HL-60/S4 treated with retinoic acid at 250 ng/mL for 4 days and 3 days (cell line): ENCODE measurements at regions not wholly inside any gene's neighbourhood (a gene's known extent, or its start where the extent isn't known, plus 50 kb on each side); places are given as distances from the start of the nearest gene placed in this dataset.
"Not testable (repeated sequence)": the region's sequence is repeated elsewhere in the genome, so short reads cannot be mapped to it uniquely, and the experiment has no call there.

ENCODE experiments used
- in situ Hi-C: fragments of 300-500 bp; cut with MboI; formaldehyde crosslinking; loops from 2 replicates; pipeline ENCODE4 v1.7.0; 2022; ENCODE audit warnings: low sequenced_read_pairs

DNA sequence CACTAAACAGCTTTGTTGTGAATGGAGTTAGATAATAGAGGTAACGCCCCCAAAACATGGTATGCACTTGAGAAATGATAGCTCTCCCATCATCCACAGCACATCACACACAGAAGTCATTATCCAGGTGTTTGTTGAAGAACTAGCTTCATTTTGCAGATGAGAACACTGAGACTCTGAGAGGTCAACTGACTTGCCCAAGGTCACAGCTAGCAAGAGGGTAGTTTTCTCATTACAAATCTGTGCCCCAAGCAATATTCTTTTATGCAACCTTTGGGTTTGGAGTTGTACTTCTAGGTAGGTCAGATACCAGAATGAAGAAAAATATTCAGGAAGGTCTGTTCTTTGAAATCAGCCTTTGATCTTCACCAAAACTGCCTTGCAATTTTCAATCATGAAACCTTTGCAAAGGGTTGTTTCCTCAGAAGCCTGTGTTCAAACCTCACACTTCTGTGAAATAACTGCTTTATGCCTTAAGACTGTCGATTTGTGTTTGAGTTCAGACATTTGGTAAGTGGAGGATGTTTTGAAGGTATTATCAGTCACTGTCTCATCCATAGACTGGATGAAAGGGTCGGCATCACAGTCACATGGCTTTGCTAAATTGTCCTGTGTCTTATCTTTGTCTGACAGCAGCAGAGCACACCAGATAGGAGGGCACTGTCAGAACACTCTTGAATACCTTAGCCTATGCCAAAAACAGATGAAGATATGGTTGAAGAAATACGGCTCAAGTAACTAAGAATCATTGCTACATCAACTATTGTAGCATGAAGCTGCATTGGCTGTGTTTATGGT, 233.2 kb upstream of the BTG1 start:
- in situ Hi-C loops, result no loop called here

DNA sequence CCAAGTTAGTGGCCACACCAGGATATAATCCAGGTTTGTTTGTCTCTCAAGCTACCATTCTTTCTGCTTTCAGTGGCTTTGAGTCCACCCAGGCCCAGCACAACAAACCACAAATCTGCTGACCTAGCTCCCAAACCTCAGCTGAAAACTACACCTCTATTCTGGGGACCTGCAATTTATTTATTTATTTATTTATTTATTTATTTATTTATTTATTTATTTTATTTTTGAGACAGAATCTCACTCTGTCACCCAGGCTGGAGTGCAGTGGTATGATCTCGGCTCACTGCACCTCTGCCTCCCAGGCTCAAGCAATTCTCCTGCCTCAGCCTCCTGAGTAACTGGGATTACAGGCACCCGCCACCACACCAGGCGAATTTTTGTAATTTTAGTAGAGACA, 229.9 kb upstream of the BTG1 start:
- in situ Hi-C loops, result not testable (repeated sequence)

DNA sequence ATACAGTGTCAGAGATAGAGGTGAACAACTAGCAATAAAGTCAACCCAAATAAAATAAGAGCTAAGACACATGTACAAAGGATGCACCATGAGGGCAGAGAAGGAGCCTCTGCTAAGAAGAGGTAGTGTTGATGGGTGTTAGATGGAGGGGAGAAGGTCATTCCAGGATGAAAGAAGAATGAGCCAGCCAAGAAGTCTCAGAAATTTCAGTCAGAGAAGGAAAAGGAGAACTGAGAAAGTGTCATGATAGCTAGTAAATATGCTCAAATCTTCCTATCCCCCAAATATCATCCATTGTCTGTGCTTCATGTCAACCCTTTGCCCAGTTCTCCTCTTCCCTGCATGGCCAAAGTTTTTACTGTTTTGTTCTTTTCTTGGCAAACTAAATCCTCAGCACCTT, 225.2 kb upstream of the BTG1 start:
- in situ Hi-C loops, result no loop called here

DNA sequence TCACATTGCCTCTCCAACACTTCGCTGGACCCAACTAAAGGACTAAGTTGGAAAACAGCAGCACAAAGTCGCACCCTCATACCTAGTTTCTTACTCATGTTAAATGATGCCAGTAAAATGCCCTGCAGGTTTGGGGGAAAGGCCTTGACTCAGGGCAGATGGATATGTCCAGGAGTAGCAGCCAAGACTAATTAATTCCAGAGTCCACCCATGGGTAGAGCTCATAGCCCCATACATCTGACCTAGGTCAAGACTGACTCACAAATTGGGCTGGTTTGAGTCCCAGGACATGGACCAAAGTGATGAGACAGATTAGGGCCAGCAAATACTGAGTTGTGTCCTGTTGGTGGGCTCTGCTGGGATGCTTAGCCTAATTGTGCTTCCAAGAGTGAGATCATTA, 224.0 kb upstream of the BTG1 start:
- in situ Hi-C loops, result no loop called here

DNA sequence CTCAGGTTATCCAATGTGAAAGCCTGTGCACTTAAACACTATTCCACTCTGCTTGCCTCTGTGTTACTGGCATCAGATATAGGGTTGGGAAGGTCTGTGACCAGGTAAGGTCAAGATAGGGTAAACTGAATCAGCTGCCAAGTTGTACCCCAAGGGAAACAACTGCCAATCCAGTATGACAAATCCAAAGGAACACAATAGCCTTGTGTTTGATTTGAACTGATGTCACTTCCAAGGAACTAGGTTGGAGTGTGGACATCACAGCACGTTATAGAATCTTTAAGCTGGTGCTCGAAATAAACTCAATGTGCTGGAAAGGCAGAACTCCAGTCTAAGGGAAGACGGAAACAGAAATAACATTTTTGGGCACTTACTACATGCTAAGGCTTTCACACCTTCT, 223.4 kb upstream of the BTG1 start:
- in situ Hi-C loops, result no loop called here

DNA sequence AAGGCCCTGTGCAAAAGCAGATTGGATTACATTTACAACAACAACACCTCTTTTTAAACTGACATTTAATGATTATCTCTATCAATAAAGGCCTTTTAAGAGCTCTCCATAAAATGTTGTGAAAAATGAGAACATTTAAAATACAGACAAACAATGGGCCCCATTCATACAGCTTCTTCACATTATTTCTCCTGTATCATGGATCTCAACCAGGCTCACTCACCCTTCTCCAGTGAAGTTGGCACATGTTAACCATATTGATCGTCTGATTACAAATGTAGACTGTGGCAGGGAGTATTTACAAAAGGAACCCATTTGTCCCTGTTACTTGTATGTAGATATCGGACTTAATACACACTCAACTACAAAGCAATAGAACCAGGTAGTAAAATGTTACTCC, 220.2 kb upstream of the BTG1 start:
- in situ Hi-C loops, result no loop called here

DNA sequence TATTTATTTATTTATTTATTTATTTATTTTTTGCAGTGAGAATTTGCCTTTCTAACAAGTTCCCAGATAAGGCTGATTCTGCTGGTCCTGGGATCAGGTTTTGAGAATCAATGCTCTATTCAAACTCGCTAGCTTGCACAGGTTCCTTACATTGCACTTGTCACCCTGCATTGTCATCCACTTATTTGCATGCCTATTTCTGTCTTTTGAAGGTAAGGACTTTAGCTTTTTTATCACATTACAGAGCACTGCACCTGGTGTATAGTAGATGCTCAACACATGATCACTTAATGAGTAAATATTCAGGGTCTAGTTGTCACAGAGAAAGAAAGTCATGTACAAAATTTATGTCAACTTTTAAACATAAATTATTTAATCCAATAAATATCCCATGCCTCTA, 219.7 kb upstream of the BTG1 start:
- in situ Hi-C loops, result no loop called here

DNA sequence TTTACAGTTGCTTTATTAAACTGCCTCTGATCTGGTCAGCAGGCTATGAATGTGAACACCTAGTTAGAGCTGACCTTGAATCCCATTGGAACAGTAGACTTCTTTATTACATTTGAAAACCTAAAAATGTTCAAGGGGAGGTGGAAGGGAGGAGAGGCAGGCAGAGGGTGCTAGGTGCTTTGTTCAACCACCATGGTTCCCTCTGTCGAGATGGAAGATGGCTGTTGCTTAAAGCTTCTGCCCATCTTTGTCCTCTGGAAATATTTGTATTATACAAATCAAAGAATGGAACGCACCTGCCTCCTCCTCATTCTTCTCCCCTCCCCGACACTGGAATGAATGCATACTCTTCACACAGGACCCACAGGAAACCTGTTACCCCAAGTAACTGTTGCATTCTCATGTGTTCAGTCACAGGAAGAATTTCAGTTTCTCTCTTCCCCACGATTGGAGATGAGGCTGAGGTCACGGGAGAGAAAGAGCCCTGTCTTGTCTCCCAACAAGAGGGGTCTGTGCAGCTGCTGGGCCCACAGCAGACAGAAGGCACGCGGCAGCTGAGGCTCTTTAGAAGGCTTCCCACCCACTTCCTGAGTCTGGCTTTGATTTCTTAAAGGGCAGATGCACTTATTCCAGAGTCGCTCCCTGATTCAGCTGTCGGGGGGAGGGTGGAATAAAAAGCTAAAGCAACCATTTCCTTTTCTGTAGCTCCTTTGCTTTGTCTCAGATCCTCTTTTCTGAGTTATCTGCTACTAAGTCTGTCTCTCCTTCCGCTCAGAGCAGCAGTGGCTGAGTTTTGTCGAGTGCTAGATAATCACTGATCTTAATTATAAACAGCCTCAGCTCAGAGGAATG, 217.9 kb upstream of the BTG1 start:
- in situ Hi-C loops, result no loop called here

DNA sequence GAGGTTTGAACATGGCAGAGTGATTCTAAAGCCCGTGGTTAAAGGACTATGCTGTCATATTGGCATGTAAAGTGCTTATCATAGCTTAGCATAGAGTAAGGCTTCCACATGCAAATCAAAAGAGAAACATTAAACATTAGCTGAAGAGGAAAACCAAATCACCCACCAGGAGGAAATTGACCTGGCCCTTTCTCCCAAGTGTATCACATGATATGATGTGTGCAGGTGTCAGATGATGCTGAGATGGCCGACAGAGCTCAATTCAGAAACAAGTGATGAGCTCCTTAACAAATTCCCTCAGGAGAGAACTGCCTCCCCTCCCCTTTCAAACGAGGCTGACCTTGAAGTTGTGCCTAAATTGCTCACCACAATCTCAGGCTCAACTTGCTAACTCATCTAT, 217.1 kb upstream of the BTG1 start:
- in situ Hi-C loops, result no loop called here

DNA sequence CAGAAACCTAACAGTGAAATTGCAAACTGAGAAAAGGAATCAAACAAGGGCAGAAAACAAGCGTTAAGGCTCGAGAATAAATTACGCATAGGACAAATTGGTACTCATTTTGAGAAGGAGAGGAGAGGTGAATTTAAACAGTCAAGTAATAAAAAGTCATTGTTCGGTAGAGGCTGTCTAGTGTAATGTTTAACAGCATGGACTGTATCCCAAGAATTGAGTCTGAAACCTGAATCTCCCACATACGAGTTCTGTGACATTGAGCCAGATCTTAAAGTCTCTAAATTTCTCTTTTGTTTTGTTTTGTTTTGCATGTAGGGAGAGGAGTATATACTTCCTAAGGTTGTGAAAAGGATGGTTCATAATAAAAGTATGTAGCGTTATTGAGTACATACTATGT, 216.5 kb upstream of the BTG1 start:
- in situ Hi-C loops, result no loop called here

DNA sequence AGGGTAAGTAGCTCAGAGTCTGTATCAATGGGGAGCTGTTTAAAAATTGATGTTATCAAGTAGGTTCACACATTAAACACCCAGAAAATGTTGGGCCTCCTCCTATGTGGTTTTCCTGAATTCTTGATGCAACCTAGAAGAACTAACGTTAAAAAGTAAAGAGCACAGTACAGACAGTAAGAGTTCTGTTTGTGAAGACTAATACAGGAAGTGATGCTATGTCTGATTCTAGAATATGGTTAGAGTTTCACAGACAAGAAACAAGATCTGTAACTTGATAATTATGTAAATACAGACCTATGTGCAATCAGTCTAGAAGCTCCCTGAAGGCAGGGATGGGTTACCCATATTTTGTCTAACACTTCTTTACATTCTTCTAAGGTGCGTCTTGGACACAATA, 214.9 kb upstream of the BTG1 start:
- in situ Hi-C loops, result no loop called here

DNA sequence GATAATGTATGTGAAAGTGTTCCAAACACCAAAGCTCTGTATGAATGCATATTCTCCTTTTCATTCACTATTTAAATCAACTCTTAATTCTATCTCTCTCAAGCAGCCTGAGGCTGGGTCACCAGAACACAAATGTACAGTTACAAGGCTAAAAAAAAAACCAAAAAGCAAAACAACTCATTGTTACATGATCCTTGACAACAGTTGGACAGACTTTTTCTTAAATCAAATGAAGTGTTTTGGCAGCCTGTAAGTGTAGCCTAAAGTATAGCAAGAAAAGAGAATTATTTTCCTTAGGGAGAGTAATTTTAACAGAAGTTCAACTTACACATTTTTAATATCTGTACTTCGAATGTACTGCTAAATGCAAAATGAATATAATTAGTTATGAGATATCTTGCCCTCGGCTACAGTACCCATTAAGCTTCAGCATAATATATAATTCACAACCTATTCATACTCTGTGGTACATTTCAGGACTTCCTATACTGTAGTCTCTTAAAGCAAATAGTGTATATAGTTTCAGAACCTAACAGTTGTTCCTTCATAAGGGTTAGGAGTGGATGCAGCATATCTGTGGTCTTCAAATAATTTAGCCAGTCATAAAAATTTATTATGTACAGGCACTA, 214.0 kb upstream of the BTG1 start:
- in situ Hi-C loops, result no loop called here

DNA sequence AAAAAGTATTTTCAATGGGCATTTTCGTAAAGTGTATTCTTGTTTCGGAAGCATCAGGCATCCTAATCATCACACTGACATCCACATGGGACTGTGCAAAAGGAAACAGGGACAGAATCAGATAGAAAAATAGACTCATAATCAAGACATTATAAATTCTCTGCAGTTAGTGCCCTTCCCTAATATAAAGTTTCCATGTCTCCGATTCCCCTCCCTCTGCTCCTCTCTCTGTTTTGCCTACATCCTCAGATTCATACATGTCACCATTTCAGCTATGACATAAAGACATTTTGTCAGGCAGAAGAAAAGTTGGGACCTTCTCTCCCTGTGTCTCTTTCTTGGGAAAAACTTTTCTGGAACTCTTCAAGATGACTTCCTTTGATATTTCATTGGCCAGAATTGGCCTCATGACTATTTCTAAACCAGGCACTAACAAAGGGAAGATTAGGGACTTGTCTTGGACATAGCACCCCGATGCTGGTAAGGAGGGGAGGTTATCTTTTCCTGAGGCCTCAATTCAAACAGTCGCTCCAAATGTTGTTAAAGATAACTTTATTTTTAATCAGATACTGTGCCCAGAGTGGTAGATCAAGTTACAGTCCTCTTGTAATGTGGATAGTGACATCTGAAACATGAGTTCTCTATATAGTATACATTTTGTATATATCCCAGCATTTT, 212.1 kb upstream of the BTG1 start:
- in situ Hi-C loops, result no loop called here

DNA sequence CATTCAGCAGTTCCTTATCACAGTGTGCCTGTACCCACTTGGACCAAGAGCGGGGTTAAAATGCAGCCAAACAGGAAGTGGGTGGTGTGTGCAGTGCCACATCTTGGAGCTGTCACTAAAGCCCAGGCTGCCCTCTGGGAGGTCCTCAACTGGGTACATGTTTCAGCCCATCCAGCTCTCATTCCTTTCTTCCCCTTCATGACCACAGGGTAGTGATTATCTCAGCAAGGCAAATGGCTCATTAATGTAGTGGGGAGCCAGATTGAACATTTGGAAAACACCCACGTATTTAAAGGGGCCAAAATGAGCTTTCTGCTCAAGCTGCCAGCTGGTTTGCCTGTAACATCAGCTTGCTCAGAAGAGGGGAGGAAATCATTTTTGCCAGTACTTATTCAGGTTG, 210.8 kb upstream of the BTG1 start:
- in situ Hi-C loops, result no loop called here

DNA sequence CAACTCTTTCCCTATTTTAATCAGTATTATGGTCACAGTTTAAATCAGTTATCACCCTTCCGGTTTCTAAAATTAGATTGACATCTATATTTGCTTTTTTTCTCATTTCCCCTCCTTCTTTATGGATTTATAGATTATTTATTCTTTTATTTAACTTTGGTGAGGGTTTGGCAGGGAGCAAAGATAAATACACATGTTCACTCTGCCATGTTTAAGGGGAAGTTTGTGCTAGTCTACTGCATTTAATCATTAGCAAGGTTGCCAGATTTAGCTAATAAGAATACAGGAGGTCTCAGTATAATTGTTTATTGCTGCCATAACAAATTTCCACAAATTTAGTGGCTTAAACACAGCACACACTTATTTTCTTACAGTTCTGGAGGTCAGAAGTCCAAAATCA, 204.0 kb upstream of the BTG1 start:
- in situ Hi-C loops, result no loop called here

DNA sequence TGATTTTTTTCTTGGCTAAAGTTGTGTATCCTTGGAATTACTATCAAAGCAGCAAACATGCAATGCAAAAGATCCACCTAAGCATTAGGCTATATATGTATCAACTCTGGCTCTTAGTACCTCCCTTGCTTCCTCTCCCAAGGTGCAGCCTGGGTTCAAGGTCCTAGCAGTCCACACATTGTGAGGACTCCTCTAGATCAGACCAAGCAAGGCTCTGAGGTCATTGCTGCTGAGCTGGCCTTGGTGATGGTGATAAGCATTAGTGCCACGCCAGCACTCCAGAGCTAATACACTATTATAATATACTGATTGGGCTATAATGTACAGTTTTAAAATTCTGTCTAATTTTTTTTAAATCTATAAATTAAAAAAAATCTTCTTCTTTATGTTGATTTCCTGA, 196.9 kb upstream of the BTG1 start:
- in situ Hi-C loops, result no loop called here

DNA sequence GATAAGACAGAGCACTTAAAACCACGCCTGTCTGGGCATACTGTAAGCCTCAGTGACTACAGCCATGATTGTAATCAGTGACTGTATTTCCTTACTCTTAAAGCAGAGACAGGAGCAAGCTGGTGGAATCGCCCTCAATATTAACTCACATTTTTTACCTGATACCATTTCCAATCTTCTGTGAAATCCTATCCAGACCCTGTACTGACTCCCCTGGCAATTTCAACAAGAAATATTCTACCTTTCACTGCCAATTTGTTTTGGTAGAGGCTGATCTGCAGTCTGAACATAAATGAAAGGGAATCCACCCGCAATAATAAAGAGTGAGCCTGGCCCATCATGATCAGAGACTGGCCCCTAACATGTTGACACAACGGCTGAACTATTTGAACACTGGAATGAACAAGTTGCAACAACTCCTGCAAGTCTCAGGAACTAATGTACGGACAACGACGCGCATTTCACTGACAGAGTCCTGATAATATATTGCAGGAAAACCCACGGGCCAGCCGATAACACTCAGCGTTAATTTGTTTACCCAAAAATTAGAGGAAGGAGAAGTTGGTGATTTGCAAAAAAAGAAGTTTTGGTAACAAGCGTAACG, 195.5 kb upstream of the BTG1 start:
- in situ Hi-C loops, result no loop called here

DNA sequence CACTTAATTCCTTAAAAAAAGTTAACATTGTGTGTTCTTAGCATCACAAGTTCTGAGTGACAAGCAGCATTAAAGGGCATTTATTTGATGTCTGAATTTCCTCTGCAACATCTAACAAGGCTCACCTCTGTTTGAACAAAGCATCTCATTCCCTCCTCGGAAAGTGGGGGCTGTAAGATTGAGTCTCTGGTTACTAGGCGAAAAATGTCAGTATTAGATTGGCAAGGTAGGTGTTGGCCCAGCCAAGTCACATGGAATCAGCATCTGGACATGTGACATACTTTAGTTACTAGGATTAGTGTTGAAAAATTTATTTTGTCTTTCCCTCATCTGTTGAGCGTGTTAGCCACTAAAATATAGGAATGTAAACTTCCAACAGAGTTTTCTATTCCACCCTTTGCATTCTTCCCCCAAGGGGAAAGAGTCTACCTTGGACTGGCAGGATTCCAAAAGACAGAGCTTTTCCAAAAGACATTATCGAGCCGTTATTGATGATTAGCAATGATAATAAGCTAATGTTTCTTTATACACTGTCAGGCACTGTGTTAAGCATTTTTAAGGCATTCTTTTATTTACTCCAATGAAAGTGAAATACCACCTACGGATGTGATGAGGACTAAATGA, 194.9 kb upstream of the BTG1 start:
- in situ Hi-C loops, result no loop called here

DNA sequence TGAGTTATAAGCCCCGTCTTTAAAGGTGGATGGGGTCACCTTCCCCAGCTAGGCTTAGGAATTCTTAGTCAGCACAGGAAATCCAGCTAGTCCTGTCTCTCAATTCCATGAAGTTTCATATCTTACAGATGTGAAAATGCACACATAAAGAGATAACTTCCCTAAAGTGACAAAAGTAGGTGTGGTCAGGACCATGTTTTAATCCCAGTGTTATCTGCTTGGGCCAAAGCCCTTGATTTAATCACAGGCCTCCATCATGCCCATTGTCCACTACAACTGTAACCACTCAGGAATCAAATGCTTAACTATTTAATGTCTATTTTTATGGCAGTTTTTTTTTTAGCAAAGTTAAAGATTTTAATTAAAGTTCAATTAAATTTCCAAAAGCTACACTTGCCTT, 194.4 kb upstream of the BTG1 start:
- in situ Hi-C loops, result no loop called here

DNA sequence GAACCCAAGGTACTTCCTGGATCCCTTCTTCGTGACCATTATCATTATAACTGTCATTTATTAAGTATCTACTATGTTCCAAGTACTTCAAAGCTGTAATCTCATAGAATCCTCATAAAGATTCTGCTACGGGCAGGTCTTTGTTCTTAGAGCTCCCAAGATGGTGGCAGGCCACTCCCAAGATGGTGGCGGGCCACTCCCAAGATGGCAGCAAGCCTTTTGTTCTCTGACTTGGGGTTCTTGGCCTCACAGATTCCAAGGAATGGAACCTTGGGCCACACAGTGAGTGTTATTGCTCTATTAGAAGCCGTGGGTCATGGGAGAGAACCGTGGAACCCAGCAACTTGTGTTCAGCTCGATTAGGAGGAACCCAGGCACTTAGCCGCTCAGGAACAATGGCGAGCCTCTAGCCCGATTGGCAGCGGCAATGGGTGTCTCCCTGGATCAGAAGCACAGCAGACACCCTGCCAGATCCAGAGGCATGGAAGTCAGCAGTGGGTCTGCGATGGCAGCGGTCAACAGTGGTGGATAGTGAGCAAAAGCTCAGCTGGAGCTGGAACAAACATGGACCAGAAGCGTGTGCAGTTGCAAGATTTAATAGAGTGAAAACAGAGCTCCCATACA, 193.7 kb upstream of the BTG1 start:
- in situ Hi-C loops, result no loop called here
